WTC11 (cell line): ENCODE measurements at regions not wholly inside any gene's neighbourhood (a gene's known extent, or its start where the extent isn't known, plus 50 kb on each side); places are given as distances from the start of the nearest gene placed in this dataset.

ENCODE experiments used
- ETV6 ChIP-seq: sonication (generic); formaldehyde crosslinking; IDR thresholded peaks from 2 replicates; pipeline ENCODE4 v1.8.1; 2022; ENCODE audit warnings: mild to moderate bottlenecking, missing genetic modification reagents
- NFE2L1 ChIP-seq: sonication (generic); formaldehyde crosslinking; IDR thresholded peaks from 2 replicates; pipeline ENCODE4 v1.8.1; 2023; ENCODE audit warnings: missing genetic modification reagents
- NR3C1 ChIP-seq: sonication (generic); formaldehyde crosslinking; conservative IDR thresholded peaks from 2 replicates; pipeline ENCODE4 v1.8.1; 2023; ENCODE audit warnings: low read depth, mild to moderate bottlenecking, missing genetic modification reagents
- SP1 ChIP-seq: sonication (generic); formaldehyde crosslinking; conservative IDR thresholded peaks from 2 replicates; pipeline ENCODE4 v1.8.1; 2022; ENCODE audit warnings: missing genetic modification reagents
- ZBTB21 ChIP-seq: sonication (generic); formaldehyde crosslinking; IDR thresholded peaks from 2 replicates; pipeline ENCODE4 v1.8.1; 2023; ENCODE audit warnings: mild to moderate bottlenecking, missing genetic modification reagents, borderline replicate concordance
- TF ChIP-seq, protein P1 (sequence below): fragments of 200-600 bp; IDR thresholded peaks from 2 replicates; pipeline ENCODE4 v1.8.0; 2022; ENCODE audit warnings: antibody characterized with exemption
- TF ChIP-seq, protein P2 (sequence below): sonication (generic); formaldehyde crosslinking; IDR thresholded peaks from 2 replicates; pipeline ENCODE4 v1.8.1; 2023; ENCODE audit warnings: mild to moderate bottlenecking, missing genetic modification reagents, moderate library complexity
- TF ChIP-seq, protein P3 (sequence below): sonication (generic); formaldehyde crosslinking; IDR thresholded peaks from 2 replicates; pipeline ENCODE4 v1.8.0; 2023; ENCODE audit warnings: missing genetic modification reagents
- TF ChIP-seq, protein P4 (sequence below): sonication (generic); formaldehyde crosslinking; IDR thresholded peaks from 2 replicates; pipeline ENCODE4 v1.8.0; 2022; ENCODE audit warnings: missing genetic modification reagents
- TF ChIP-seq, protein P5 (sequence below): fragments of 250-450 bp; sonication (Bioruptor Pico); IDR thresholded peaks from 2 replicates; pipeline ENCODE4 v2.1.2; 2022; ENCODE audit warnings: mild to moderate bottlenecking, moderate library complexity
- TF ChIP-seq, protein P6 (sequence below): sonication (generic); formaldehyde crosslinking; IDR thresholded peaks from 2 replicates; pipeline ENCODE4 v1.8.1; 2023; ENCODE audit warnings: mild to moderate bottlenecking, missing genetic modification reagents, moderate library complexity

DNA sequence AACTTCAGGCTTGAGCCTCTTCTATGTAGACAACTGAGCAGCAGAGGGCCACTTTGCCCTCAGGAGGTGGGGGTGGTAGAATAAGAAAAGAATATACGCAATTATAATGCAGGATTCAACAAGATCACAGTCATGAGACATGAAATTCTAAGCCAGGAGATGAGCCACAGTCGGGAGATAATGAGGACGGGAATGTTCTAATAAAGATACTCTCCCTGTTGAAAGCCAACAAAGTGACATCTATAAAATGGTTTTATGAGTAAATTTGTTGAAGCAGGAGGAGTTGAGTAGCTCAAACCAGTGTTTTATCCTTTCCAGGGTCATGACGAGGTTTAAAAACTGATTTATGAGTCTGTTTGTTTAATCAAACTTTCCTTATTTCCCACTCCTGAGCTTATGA lies 152.0 kb upstream of the SERP2 start:
- no peak for TF ChIP-seq NFE2L1
- no peak for TF ChIP-seq ZBTB21
- TF ChIP-seq, protein P1, sequence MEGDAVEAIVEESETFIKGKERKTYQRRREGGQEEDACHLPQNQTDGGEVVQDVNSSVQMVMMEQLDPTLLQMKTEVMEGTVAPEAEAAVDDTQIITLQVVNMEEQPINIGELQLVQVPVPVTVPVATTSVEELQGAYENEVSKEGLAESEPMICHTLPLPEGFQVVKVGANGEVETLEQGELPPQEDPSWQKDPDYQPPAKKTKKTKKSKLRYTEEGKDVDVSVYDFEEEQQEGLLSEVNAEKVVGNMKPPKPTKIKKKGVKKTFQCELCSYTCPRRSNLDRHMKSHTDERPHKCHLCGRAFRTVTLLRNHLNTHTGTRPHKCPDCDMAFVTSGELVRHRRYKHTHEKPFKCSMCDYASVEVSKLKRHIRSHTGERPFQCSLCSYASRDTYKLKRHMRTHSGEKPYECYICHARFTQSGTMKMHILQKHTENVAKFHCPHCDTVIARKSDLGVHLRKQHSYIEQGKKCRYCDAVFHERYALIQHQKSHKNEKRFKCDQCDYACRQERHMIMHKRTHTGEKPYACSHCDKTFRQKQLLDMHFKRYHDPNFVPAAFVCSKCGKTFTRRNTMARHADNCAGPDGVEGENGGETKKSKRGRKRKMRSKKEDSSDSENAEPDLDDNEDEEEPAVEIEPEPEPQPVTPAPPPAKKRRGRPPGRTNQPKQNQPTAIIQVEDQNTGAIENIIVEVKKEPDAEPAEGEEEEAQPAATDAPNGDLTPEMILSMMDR: no peak
- TF ChIP-seq, protein P2, sequence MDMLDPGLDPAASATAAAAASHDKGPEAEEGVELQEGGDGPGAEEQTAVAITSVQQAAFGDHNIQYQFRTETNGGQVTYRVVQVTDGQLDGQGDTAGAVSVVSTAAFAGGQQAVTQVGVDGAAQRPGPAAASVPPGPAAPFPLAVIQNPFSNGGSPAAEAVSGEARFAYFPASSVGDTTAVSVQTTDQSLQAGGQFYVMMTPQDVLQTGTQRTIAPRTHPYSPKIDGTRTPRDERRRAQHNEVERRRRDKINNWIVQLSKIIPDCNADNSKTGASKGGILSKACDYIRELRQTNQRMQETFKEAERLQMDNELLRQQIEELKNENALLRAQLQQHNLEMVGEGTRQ (CRISPR knock-in tag): no peak
- no peak for TF ChIP-seq SP1
- TF ChIP-seq ETV6 (CRISPR knock-in tag): no peak
- TF ChIP-seq, protein P3, sequence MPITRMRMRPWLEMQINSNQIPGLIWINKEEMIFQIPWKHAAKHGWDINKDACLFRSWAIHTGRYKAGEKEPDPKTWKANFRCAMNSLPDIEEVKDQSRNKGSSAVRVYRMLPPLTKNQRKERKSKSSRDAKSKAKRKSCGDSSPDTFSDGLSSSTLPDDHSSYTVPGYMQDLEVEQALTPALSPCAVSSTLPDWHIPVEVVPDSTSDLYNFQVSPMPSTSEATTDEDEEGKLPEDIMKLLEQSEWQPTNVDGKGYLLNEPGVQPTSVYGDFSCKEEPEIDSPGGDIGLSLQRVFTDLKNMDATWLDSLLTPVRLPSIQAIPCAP (CRISPR knock-in tag): no peak
- TF ChIP-seq, protein P4, sequence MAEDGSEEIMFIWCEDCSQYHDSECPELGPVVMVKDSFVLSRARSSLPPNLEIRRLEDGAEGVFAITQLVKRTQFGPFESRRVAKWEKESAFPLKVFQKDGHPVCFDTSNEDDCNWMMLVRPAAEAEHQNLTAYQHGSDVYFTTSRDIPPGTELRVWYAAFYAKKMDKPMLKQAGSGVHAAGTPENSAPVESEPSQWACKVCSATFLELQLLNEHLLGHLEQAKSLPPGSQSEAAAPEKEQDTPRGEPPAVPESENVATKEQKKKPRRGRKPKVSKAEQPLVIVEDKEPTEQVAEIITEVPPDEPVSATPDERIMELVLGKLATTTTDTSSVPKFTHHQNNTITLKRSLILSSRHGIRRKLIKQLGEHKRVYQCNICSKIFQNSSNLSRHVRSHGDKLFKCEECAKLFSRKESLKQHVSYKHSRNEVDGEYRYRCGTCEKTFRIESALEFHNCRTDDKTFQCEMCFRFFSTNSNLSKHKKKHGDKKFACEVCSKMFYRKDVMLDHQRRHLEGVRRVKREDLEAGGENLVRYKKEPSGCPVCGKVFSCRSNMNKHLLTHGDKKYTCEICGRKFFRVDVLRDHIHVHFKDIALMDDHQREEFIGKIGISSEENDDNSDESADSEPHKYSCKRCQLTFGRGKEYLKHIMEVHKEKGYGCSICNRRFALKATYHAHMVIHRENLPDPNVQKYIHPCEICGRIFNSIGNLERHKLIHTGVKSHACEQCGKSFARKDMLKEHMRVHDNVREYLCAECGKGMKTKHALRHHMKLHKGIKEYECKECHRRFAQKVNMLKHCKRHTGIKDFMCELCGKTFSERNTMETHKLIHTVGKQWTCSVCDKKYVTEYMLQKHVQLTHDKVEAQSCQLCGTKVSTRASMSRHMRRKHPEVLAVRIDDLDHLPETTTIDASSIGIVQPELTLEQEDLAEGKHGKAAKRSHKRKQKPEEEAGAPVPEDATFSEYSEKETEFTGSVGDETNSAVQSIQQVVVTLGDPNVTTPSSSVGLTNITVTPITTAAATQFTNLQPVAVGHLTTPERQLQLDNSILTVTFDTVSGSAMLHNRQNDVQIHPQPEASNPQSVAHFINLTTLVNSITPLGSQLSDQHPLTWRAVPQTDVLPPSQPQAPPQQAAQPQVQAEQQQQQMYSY (CRISPR knock-in tag): no peak
- TF ChIP-seq, protein P5, sequence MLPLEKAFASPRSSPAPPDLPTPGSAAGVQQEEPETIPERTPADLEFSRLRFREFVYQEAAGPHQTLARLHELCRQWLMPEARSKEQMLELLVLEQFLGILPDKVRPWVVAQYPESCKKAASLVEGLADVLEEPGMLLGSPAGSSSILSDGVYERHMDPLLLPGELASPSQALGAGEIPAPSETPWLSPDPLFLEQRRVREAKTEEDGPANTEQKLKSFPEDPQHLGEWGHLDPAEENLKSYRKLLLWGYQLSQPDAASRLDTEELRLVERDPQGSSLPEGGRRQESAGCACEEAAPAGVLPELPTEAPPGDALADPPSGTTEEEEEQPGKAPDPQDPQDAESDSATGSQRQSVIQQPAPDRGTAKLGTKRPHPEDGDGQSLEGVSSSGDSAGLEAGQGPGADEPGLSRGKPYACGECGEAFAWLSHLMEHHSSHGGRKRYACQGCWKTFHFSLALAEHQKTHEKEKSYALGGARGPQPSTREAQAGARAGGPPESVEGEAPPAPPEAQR: no peak
- TF ChIP-seq, protein P6, sequence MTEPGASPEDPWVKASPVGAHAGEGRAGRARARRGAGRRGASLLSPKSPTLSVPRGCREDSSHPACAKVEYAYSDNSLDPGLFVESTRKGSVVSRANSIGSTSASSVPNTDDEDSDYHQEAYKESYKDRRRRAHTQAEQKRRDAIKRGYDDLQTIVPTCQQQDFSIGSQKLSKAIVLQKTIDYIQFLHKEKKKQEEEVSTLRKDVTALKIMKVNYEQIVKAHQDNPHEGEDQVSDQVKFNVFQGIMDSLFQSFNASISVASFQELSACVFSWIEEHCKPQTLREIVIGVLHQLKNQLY (CRISPR knock-in tag): no peak
- no peak for TF ChIP-seq NR3C1
